Activated T-helper 1 cell treated with anti-CD3 and anti-CD28 coated beads, Interleukin-12 subunit alpha, Interleukin-12 subunit beta, Interleukin-2, Interleukin-4 antibody, amounts not matched to agents 30 ng/mL and 10 ng/mL and 1 ng/mL, durations not matched to agents 14 hours and 24 hours and 36 hours (primary cell): ENCODE measurements at regions not wholly inside any gene's neighbourhood (a gene's known extent, or its start where the extent isn't known, plus 50 kb on each side); places are given as distances from the start of the nearest gene placed in this dataset.

Experiments used
- DNase-seq: peaks from one replicate; pipeline ENCODE4 v3.0.0; 2021; ENCODE audit warnings: low spot score
- H3K27ac Mint-ChIP-seq: one replicate; pipeline ENCODE4 v1.8.0; 2021; ENCODE audit warnings: mild to moderate bottlenecking, mixed read lengths
- H3K27me3 Mint-ChIP-seq: one replicate; pipeline ENCODE4 v1.8.0; 2022; ENCODE audit warnings: mild to moderate bottlenecking, moderate library complexity, mixed read lengths; ENCODE audit not compliant: insufficient read depth
- H3K36me3 Mint-ChIP-seq: one replicate; pipeline ENCODE4 v1.8.0; 2021; ENCODE audit warnings: low read depth, mixed read lengths
- H3K4me1 Mint-ChIP-seq: one replicate; pipeline ENCODE4 v1.8.0; 2021; ENCODE audit warnings: low read depth, mixed read lengths
- H3K4me3 Mint-ChIP-seq: one replicate; pipeline ENCODE4 v1.8.0; 2021; ENCODE audit warnings: mild to moderate bottlenecking, moderate library complexity, mixed read lengths
- H3K9me3 Mint-ChIP-seq: one replicate; pipeline ENCODE4 v1.8.0; 2021; ENCODE audit warnings: mixed read lengths
- intact Hi-C: fragments of 100-400 bp; cut with micrococcal nuclease; formaldehyde crosslinking; loops from one replicate; pipeline ENCODE4 v1.15.1; 2024

DNA sequence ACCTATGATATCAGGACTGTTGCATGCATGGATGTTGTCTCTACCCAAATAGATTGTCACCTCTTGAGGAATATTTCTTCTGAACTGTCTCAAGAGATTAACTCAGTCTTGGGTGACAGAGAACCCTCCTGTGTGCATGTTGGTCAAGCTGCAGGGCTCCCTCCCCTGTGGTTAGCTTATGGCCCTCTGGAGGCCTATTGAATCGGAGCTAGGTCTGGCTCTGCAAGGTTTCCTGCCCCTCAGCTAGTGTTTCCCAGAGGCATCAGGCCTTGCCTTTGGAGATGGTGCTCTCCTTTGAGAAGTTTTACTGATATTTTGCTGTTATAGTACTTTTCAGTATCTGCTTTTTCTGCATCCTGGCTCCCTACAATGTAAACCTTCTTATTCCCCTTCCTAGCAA is 769.2 kb upstream of the FAM98A start:
- Mint-ChIP-seq H3K9me3 (no peaks in the 10 kb centered on the region), H3K36me3 (no peaks in the 10 kb centered on the region)
- intact Hi-C loops: no loop called here

DNA sequence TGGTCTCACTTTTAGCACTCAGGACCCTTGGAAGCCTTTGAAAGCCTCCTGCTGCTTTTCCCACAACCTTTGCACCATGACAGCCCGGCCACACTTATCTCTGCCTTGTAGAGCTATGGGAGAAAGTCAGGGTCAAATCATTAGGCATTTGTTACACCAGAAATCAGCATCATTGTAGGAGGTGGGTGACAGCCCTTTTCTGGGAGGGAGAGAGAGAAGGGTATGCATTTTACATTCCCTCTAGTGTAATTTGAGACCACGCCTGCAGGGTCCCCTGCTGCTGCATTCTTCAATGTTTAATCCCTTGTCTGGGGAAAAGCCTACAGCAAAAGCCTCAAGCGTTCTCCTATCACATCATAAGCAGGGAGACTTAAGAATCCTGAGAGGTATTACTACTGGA is 766.8 kb upstream of the FAM98A start:
- no peak for DNase-seq
- no peak overlapping the region for H3K27ac Mint-ChIP-seq
- intact Hi-C loops: no loop called here
- H3K4me3 Mint-ChIP-seq: no peak overlapping the region
- H3K27me3 Mint-ChIP-seq: no peaks in the 10 kb centered on the region
- no peaks in the 10 kb centered on the region for H3K36me3 Mint-ChIP-seq
- H3K4me1 Mint-ChIP-seq: no peaks in the 10 kb centered on the region
- no peaks in the 10 kb centered on the region for H3K9me3 Mint-ChIP-seq

More for the DNA sequence above, 769.2 kb upstream of the FAM98A start:
- DNase-seq: no peak
- no peaks in the 10 kb centered on the region for H3K27me3 Mint-ChIP-seq
- H3K4me1 Mint-ChIP-seq: no peaks in the 10 kb centered on the region
- H3K27ac Mint-ChIP-seq: no peak overlapping the region
- no peak overlapping the region for H3K4me3 Mint-ChIP-seq

DNA sequence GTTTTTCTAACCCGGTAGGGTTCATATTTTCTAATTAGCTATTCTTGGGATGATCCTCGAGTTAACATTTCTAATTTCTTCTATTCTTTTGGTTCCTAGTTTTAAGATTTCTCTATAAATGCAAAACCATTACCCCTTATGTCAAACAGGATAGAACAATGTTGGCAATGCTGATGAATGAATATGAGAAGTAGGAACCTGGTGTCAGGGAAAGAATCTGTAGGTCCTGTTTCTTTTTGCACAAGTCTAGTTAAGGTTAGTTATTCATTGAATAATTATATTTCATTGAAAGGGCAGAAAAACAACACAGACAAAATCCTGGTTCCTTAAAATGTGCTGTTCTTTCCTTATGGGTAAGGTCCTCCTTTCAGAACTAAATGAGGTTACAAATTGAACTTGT is 766.4 kb upstream of the FAM98A start:
- no peak for DNase-seq
- no peaks in the 10 kb centered on the region for H3K9me3 Mint-ChIP-seq
- no peak overlapping the region for H3K4me3 Mint-ChIP-seq
- H3K36me3 Mint-ChIP-seq: no peaks in the 10 kb centered on the region
- H3K27me3 Mint-ChIP-seq: no peaks in the 10 kb centered on the region
- no peaks in the 10 kb centered on the region for H3K4me1 Mint-ChIP-seq
- intact Hi-C loops: no loop called here
- no peak overlapping the region for H3K27ac Mint-ChIP-seq

DNA sequence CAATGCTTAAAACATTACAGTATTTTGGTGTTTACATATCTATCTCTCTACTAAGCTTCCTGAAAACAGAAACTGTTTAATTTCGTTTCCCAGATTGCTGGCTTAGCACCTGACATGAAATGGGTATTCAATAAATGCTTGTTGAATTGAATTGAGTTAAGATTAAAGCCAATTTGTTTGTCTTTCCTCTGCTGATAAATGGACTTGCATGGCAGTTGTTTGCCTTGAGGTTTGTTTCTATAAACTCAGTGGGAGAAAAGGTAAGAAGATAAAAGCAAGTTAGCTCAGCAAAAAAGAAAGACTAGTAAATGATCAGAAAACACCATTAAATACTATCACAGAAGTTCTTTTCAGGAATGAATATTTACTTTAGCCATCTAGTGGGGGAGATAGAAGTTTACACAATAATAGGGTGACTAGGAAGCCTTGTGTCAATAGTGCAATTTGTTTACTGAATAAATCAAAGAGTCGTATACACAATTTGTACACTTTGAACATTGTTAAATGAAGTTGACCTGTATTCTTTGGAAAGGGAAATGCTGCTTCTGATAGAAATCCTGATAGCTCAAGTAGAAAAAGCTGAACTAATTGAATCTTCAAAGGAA is 754.5 kb upstream of the FAM98A start:
- Mint-ChIP-seq H3K4me1 (no peaks in the 10 kb centered on the region), H3K27ac (no peak overlapping the region), H3K27me3 (no peaks in the 10 kb centered on the region), H3K9me3 (peaks cover 6% of the 10 kb centered on the region), H3K36me3 (no peaks in the 10 kb centered on the region), H3K4me3 (no peak overlapping the region)
- DNase-seq: no peak
- intact Hi-C loops: no loop called here

DNA sequence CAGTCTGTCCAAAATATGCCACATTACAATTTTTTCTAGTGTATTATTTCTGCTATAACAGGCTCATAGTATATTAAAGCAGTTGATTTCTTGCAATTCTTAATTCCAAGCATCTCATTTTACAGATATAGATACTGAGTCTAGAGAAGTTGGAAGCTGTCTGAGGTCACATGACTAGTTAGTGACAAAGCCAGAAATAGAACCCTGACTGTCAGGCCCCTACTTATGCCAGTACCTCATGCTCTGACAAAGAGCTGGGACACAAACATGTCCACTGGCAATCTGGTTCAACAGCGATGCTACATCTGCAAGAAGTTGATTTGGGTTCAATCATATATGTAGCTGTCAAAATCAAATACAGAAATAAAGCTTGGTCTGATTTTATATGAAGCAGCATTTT is 750.4 kb upstream of the FAM98A start:
- Mint-ChIP-seq H3K27me3 (no peaks in the 10 kb centered on the region), H3K27ac (no peak overlapping the region), H3K9me3 (peaks cover 4% of the 10 kb centered on the region), H3K36me3 (no peaks in the 10 kb centered on the region), H3K4me3 (no peak overlapping the region), H3K4me1 (no peaks in the 10 kb centered on the region)
- intact Hi-C loops: no loop called here
- no peak for DNase-seq

DNA sequence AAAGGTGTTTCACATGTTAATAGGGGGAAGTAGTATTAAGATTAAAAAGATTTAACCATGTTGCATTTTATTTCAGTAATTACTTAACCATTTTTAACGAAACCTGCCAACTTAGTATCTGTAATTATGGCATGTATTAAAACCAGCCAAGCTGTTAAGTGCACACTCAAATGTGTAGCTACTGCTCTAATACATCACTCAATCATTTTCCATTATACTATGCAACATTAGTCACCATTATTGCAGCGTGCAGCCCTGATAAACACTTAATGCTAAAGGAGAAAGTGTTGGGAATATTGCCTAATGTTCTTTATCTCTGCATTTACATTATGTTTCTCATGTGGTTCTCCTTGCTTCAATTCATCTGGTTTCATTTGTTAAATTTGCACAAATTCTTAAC is 745.9 kb upstream of the FAM98A start:
- intact Hi-C loops: no loop called here
- Mint-ChIP-seq H3K9me3 (peaks cover 5% of the 10 kb centered on the region), H3K4me3 (no peak overlapping the region), H3K4me1 (no peaks in the 10 kb centered on the region), H3K27me3 (no peaks in the 10 kb centered on the region), H3K36me3 (no peaks in the 10 kb centered on the region), H3K27ac (no peak overlapping the region)
- DNase-seq: no peak

DNA sequence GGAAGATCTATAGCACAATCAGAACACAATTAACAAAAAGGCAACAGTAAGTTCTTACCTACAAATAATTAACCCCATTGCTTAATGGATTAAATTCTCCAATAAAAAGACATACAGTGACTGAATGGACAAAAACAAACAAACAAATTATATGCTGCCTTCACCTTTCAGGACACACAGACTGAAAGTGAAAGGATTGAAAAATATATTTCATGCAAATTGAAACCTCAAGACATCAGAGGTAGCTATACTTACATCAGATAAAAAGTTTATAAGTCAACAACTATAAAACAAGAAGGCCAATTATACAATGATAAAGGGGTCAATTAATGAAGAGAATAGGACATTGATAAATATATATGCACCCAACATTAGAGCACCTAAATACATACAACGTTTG is 741.2 kb upstream of the FAM98A start:
- Mint-ChIP-seq H3K9me3 (peaks cover 5% of the 10 kb centered on the region), H3K4me3 (no peak overlapping the region), H3K4me1 (no peaks in the 10 kb centered on the region), H3K27ac (no peak overlapping the region), H3K27me3 (no peaks in the 10 kb centered on the region), H3K36me3 (no peaks in the 10 kb centered on the region)
- DNase-seq: no peak
- intact Hi-C loops: no loop called here

DNA sequence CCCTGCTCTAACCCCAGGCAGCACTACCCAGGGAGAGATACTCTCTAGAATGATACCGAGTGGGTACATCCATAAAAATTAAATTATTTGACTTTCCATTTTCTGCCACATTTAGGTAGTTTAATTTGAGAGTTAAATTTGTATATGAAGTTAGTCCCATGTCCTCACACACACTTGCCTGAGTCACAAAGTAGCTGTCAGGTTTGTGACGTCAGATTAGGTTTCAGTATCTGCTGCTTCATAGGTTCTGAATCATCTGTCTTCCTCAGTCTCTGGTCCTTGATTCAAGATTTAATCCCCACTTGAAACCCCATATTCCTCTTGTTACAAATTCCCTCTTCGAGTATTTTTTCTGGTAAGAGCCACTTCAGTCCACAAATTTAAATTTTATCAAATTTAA is 738.6 kb upstream of the FAM98A start:
- H3K36me3 Mint-ChIP-seq: no peaks in the 10 kb centered on the region
- no peak overlapping the region for H3K4me3 Mint-ChIP-seq
- peaks cover 5% of the 10 kb centered on the region for H3K9me3 Mint-ChIP-seq
- no peak overlapping the region for H3K27ac Mint-ChIP-seq
- intact Hi-C loops: no loop called here
- H3K27me3 Mint-ChIP-seq: no peaks in the 10 kb centered on the region
- DNase-seq: no peak
- no peaks in the 10 kb centered on the region for H3K4me1 Mint-ChIP-seq

DNA sequence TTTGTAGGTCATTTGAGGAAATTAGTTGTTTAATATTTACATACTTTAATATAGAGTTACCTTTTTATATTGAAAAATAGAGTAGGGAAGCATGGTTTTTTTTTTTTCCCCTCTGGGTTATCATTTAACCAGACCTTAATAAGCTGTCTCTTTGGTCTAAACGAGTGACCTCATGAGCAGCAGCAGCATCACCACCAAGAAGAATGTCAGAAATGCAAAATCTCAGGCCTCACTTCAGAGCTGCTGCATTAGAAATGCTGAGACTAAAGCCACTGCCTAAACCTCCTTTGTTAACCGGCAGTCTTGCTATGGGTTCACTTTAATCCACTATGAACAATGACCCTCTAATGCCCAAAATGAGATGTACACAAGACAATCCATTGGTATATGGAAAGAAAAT is 733.7 kb upstream of the FAM98A start:
- no peaks in the 10 kb centered on the region for H3K4me1 Mint-ChIP-seq
- DNase-seq: no peak
- no peak overlapping the region for H3K27ac Mint-ChIP-seq
- H3K27me3 Mint-ChIP-seq: no peaks in the 10 kb centered on the region
- H3K4me3 Mint-ChIP-seq: no peak overlapping the region
- intact Hi-C loops: no loop called here
- no peaks in the 10 kb centered on the region for H3K9me3 Mint-ChIP-seq
- H3K36me3 Mint-ChIP-seq: no peaks in the 10 kb centered on the region

DNA sequence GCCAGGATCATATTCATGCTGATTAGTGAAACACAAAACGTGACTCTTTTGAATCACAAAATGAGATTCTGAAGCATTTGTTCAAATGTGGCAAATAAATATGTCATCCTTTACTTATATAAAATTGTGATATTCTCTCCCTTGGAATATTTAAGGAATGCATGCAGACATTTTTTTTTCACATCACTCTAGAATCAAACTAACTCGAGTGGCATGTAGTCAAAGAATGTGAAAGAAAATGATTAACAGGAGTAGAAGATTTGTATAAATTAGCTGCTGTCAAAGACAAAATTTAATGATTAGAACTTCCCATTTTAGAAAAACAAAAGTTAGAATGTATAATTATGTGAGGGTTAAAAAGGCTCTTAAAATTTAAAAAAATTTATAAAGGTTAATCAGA is 721.0 kb upstream of the FAM98A start:
- no peak overlapping the region for H3K4me3 Mint-ChIP-seq
- DNase-seq: no peak
- H3K36me3 Mint-ChIP-seq: no peaks in the 10 kb centered on the region
- H3K27me3 Mint-ChIP-seq: no peaks in the 10 kb centered on the region
- intact Hi-C loops: no loop called here
- no peak overlapping the region for H3K27ac Mint-ChIP-seq
- no peaks in the 10 kb centered on the region for H3K4me1 Mint-ChIP-seq
- peaks cover under 1% of the 10 kb centered on the region for H3K9me3 Mint-ChIP-seq

DNA sequence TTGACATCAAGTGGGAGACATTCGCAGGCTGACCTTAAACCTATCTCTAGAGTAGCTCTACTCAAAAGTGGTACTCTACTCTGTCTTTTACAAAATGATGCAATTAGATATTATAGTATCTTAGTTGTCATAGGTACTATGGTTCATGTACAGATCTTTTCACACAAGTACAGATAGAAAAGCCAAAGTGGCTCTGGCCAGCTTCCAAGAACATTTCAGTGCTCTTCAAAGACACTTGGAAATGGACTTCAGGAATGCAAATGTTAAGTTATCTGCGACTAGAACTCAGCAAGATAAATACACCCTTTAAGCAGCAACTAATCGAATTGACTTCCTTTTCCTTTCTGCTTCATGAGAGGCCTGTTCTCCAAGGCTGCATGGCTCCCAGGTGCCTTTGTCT is 718.7 kb upstream of the FAM98A start:
- peaks cover 2% of the 10 kb centered on the region for H3K9me3 Mint-ChIP-seq
- no peaks in the 10 kb centered on the region for H3K27me3 Mint-ChIP-seq
- intact Hi-C loops: no loop called here
- no peaks in the 10 kb centered on the region for H3K4me1 Mint-ChIP-seq
- no peaks in the 10 kb centered on the region for H3K36me3 Mint-ChIP-seq
- H3K27ac Mint-ChIP-seq: no peak overlapping the region
- no peak overlapping the region for H3K4me3 Mint-ChIP-seq
- DNase-seq: no peak

DNA sequence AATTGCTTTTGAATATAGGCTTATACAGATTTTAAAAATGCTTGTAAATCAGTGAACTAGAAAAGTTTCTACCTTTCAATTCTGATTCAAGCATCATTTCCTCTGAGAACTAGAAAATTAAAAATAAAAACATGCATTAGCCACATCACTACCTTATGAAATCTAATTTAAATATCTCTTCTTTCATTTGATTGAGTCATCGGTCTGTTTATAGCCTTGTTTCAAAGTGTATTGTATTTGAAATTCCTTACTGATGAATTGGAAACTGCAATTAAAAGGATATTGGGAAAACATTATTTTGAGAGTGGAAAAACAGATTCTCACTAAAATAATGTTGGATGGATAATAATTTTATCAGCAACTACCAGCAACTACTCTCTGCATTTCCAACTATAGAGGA is 717.7 kb upstream of the FAM98A start:
- Mint-ChIP-seq H3K36me3 (no peaks in the 10 kb centered on the region), H3K4me1 (no peaks in the 10 kb centered on the region), H3K27ac (no peak overlapping the region), H3K9me3 (peaks cover 10% of the 10 kb centered on the region), H3K4me3 (no peak overlapping the region), H3K27me3 (no peaks in the 10 kb centered on the region)
- intact Hi-C loops: no loop called here
- no peak for DNase-seq

DNA sequence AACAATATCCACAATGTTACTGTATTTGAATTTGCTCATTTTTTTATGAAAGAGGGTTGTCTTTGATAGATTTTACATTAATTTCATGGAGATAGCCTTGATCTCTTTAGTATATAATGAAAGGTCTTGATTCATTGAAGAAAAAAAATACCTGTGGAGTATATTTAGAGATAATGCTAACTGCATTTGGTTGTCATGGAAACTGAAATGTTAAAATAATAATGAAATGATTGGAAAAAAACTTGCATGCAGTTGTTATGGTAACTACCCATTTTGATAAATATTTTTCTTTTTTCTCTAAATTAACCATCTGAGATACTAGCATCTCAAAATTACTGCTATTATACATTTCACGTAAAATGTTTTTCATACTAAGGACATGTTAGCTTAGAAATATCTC is 712.7 kb upstream of the FAM98A start:
- intact Hi-C loops: no loop called here
- no peaks in the 10 kb centered on the region for H3K27me3 Mint-ChIP-seq
- no peaks in the 10 kb centered on the region for H3K4me1 Mint-ChIP-seq
- H3K4me3 Mint-ChIP-seq: no peak overlapping the region
- H3K9me3 Mint-ChIP-seq: peaks cover 10% of the 10 kb centered on the region
- DNase-seq: no peak
- no peaks in the 10 kb centered on the region for H3K36me3 Mint-ChIP-seq
- H3K27ac Mint-ChIP-seq: no peak overlapping the region

DNA sequence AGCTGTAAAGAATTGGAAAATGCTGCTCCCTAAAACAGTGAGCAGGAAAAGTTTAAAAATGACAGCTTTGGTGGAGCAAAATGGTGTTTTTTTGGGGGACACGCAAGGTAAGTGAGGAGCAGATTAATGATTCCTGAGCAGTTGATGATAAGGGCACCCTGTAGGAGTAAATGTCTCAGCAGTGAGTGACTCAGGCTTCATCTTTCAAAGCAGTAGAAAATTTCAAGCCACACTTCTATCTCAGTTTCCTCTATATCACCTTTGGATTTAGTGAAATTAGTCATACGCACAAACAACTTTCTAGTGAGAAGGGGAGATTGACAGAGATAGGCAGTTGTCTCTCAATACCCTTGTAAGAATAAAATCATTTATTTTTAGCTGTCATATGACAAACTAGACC is 709.0 kb upstream of the FAM98A start:
- no peak for DNase-seq
- peaks cover 7% of the 10 kb centered on the region for H3K9me3 Mint-ChIP-seq
- H3K27ac Mint-ChIP-seq: no peak overlapping the region
- no peaks in the 10 kb centered on the region for H3K36me3 Mint-ChIP-seq
- intact Hi-C loops: no loop called here
- no peaks in the 10 kb centered on the region for H3K27me3 Mint-ChIP-seq
- H3K4me1 Mint-ChIP-seq: no peaks in the 10 kb centered on the region
- H3K4me3 Mint-ChIP-seq: no peak overlapping the region
